SH-SY5Y (cell line): ENCODE measurements at regions not wholly inside any gene's neighbourhood (a gene's known extent, or its start where the extent isn't known, plus 50 kb on each side); places are given as distances from the start of the nearest gene placed in this dataset.

Experiments
- GATA2 ChIP-seq: IDR thresholded peaks from 2 replicates; pipeline ENCODE4 v1.6.1; 2011; ENCODE audit warnings: mild to moderate bottlenecking, low read depth, low read length
- GATA3 ChIP-seq: IDR thresholded peaks from 2 replicates; pipeline ENCODE4 v1.6.1; 2011; ENCODE audit warnings: low read depth, mild to moderate bottlenecking, low read length, moderate library complexity

GRCh38 chr7:101727184-101727583 lies 90.2 kb upstream of the CUX1 start:
- TF ChIP-seq GATA3 (no peak), GATA2 (no peak)

GRCh38 chr7:101728128-101728527 lies 89.3 kb upstream of the CUX1 start:
- TF ChIP-seq GATA2 (no peak), GATA3 (no peak)

- TF ChIP-seq GATA3: no peak
These were observed 88.1 kb upstream of the CUX1 start for GRCh38 chr7:101729241-101729883.

- TF ChIP-seq GATA2 (no peak), GATA3 (no peak)
These were observed 85.8 kb upstream of the CUX1 start for GRCh38 chr7:101731502-101732084.

- TF ChIP-seq GATA2 (no peak), GATA3 (no peak)
These were observed 83.5 kb upstream of the CUX1 start for GRCh38 chr7:101733713-101734475.

- TF ChIP-seq GATA2 (no peak), GATA3 (no peak)
These were observed 81.3 kb upstream of the CUX1 start for GRCh38 chr7:101736084-101736483.

GRCh38 chr7:101739775-101740398 lies 77.5 kb upstream of the CUX1 start:
- no peak for TF ChIP-seq GATA3

- TF ChIP-seq GATA3: no peak
- TF ChIP-seq GATA2: no peak
These were observed 76.3 kb upstream of the CUX1 start for GRCh38 chr7:101740981-101741725.

GRCh38 chr7:101743241-101743994 lies 74.0 kb upstream of the CUX1 start:
- TF ChIP-seq GATA3: no peak
- no peak for TF ChIP-seq GATA2

- TF ChIP-seq GATA2 (no peak), GATA3 (no peak)
These were observed 73.4 kb upstream of the CUX1 start for GRCh38 chr7:101743995-101744360.

- no peak for TF ChIP-seq GATA2
- no peak for TF ChIP-seq GATA3
These were observed 72.8 kb upstream of the CUX1 start for GRCh38 chr7:101744588-101744987.

GRCh38 chr7:101746314-101746713 lies 71.1 kb upstream of the CUX1 start:
- TF ChIP-seq GATA3 (no peak), GATA2 (no peak)

- no peak for TF ChIP-seq GATA3
- TF ChIP-seq GATA2: no peak
These were observed 70.2 kb upstream of the CUX1 start for GRCh38 chr7:101747053-101747878.
